Effector memory CD8-positive, alpha-beta T cell (primary cell): ENCODE measurements at regions not wholly inside any gene's neighbourhood (a gene's known extent, or its start where the extent isn't known, plus 50 kb on each side); places are given as distances from the start of the nearest gene placed in this dataset.
"Not testable (repeated sequence)": the region's sequence is repeated elsewhere in the genome, so short reads cannot be mapped to it uniquely, and the experiment has no call there.

Source experiments
- ATAC-seq: fragments of 150-1000 bp; cut with Tn5 transposase; replicated peaks from 2 replicates; pipeline ENCODE4 v1.10.0; 2021; ENCODE audit warnings: mild to moderate bottlenecking, moderate library complexity
- DNase-seq, 3 experiments: peaks; one replicate each; pipeline ENCODE4 v3.0.0; 2021
- H3K27ac Mint-ChIP-seq, 2 donors: one replicate each; pipeline ENCODE4 v1.8.0; 2022; ENCODE audit warnings: mild to moderate bottlenecking in 2 of 2, mixed read lengths in 2 of 2, moderate library complexity in 2 of 2
- H3K27me3 Mint-ChIP-seq, 2 donors: one replicate each; pipeline ENCODE4 v1.8.0; 2022; ENCODE audit warnings: mixed read lengths in 2 of 2
- H3K36me3 Mint-ChIP-seq: one replicate; pipeline ENCODE4 v1.8.0; 2022; ENCODE audit warnings: mild to moderate bottlenecking, moderate library complexity, mixed read lengths; ENCODE audit not compliant: insufficient read depth
- H3K4me1 Mint-ChIP-seq, 2 donors: one replicate each; pipeline ENCODE4 v1.8.0; 2022; ENCODE audit warnings: low read depth in 2 of 2, mixed read lengths in 2 of 2
- H3K4me3 Mint-ChIP-seq, 2 donors: one replicate each; pipeline ENCODE4 v1.8.0; 2022; ENCODE audit warnings: mild to moderate bottlenecking in 2 of 2, mixed read lengths in 2 of 2, moderate library complexity in 2 of 2
- H3K9me3 Mint-ChIP-seq, 2 donors: one replicate each; pipeline ENCODE4 v1.8.0; 2022; ENCODE audit warnings: mixed read lengths in 2 of 2

- DNase-seq (no peak), ATAC-seq (no peak)
- Mint-ChIP-seq H3K27ac (no peak overlapping the region), H3K27me3 (peaks cover 4 to 10% of the 10 kb centered on the region in 2 donors), H3K4me1 (peaks cover 0 to 3% of the 10 kb centered on the region in 2 donors), H3K9me3 (no peaks in the 10 kb centered on the region), H3K36me3 (no peaks in the 10 kb centered on the region), H3K4me3 (no peak overlapping the region)
Measured at GRCh38 chr2:215727507-215728503, 285.5 kb downstream of the MREG start.

GRCh38 chr2:215726070-215726469, 287.3 kb downstream of the MREG start:
- H3K27ac Mint-ChIP-seq = no peak overlapping the region
- DNase-seq (no peak), ATAC-seq (no peak)
- H3K36me3 Mint-ChIP-seq = no peaks in the 10 kb centered on the region
- H3K9me3 Mint-ChIP-seq = no peaks in the 10 kb centered on the region
- H3K4me3 Mint-ChIP-seq = no peak overlapping the region
- H3K27me3 Mint-ChIP-seq = peaks cover 3 to 10% of the 10 kb centered on the region in 2 donors
- peaks cover 0 to 3% of the 10 kb centered on the region in 2 donors for H3K4me1 Mint-ChIP-seq

- H3K27me3 Mint-ChIP-seq = peaks cover 0 to 10% of the 10 kb centered on the region in 2 donors
- H3K4me3 Mint-ChIP-seq = no peak overlapping the region
- H3K9me3 Mint-ChIP-seq = no peaks in the 10 kb centered on the region
- DNase-seq (no peak), ATAC-seq (no peak)
- no peaks in the 10 kb centered on the region for H3K36me3 Mint-ChIP-seq
- H3K4me1 Mint-ChIP-seq = peaks cover 0 to 3% of the 10 kb centered on the region in 2 donors
- H3K27ac Mint-ChIP-seq = no peak overlapping the region
Measured at GRCh38 chr2:215724146-215724545, 288.3 kb upstream of the FN1 start.

- Mint-ChIP-seq H3K4me3 (no peak overlapping the region), H3K27me3 (peaks cover 0 to 10% of the 10 kb centered on the region in 2 donors), H3K36me3 (no peaks in the 10 kb centered on the region), H3K4me1 (peaks cover 0 to 3% of the 10 kb centered on the region in 2 donors), H3K9me3 (no peaks in the 10 kb centered on the region), H3K27ac (no peak overlapping the region)
- ATAC-seq = no peak
- DNase-seq = no peak
Measured at GRCh38 chr2:215723631-215724011, 287.8 kb upstream of the FN1 start.

GRCh38 chr2:215722986-215723630, 287.2 kb upstream of the FN1 start:
- no peaks in the 10 kb centered on the region for H3K36me3 Mint-ChIP-seq

GRCh38 chr2:215722125-215722524, 286.3 kb upstream of the FN1 start:
- Mint-ChIP-seq H3K9me3 (no peaks in the 10 kb centered on the region), H3K36me3 (no peaks in the 10 kb centered on the region), H3K4me1 (no peaks in the 10 kb centered on the region), H3K27me3 (peaks cover 3 to 17% of the 10 kb centered on the region in 2 donors), H3K27ac (no peak overlapping the region), H3K4me3 (no peak overlapping the region)
- DNase-seq = no peak
- no peak for ATAC-seq

More at GRCh38 chr2:215722986-215723630, 287.2 kb upstream of the FN1 start:
- Mint-ChIP-seq H3K4me3 (no peak overlapping the region), H3K27me3 (peaks cover 0 to 10% of the 10 kb centered on the region in 2 donors), H3K27ac (no peak overlapping the region), H3K9me3 (no peaks in the 10 kb centered on the region), H3K4me1 (no peaks in the 10 kb centered on the region)
- no peak for ATAC-seq
- DNase-seq = no peak

- H3K36me3 Mint-ChIP-seq, DNase-seq, H3K9me3 Mint-ChIP-seq, H3K4me1 Mint-ChIP-seq, H3K27ac Mint-ChIP-seq, H3K4me3 Mint-ChIP-seq, ATAC-seq: not testable (repeated sequence)
- H3K27me3 Mint-ChIP-seq = peaks cover 5 to 21% of the 10 kb centered on the region in 2 donors
Measured at GRCh38 chr2:215721515-215721914, 285.6 kb upstream of the FN1 start.

GRCh38 chr2:215718890-215719289, 283.0 kb upstream of the FN1 start:
- peaks cover 3% of the 10 kb centered on the region for H3K36me3 Mint-ChIP-seq
- H3K4me1 Mint-ChIP-seq = no peaks in the 10 kb centered on the region
- H3K9me3 Mint-ChIP-seq = no peaks in the 10 kb centered on the region
- DNase-seq (no peak), ATAC-seq (no peak)
- H3K4me3 Mint-ChIP-seq = no peak overlapping the region
- H3K27me3 Mint-ChIP-seq = peaks cover 18 to 23% of the 10 kb centered on the region in 2 donors
- no peak overlapping the region for H3K27ac Mint-ChIP-seq

- no peak overlapping the region for H3K4me3 Mint-ChIP-seq
- no peak for ATAC-seq
- H3K27me3 Mint-ChIP-seq = peaks cover 18 to 28% of the 10 kb centered on the region in 2 donors
- no peaks in the 10 kb centered on the region for H3K9me3 Mint-ChIP-seq
- DNase-seq = no peak
- no peaks in the 10 kb centered on the region for H3K4me1 Mint-ChIP-seq
- H3K27ac Mint-ChIP-seq = no peak overlapping the region
- peaks cover 3% of the 10 kb centered on the region for H3K36me3 Mint-ChIP-seq
Measured at GRCh38 chr2:215718436-215718835, 282.6 kb upstream of the FN1 start.

- Mint-ChIP-seq H3K9me3 (no peaks in the 10 kb centered on the region), H3K36me3 (peaks cover 3% of the 10 kb centered on the region), H3K4me3 (no peak overlapping the region), H3K27me3 (peaks cover 24 to 35% of the 10 kb centered on the region in 2 donors), H3K27ac (no peak overlapping the region), H3K4me1 (no peaks in the 10 kb centered on the region)
- ATAC-seq (no peak), DNase-seq (no peak)
Measured at GRCh38 chr2:215717501-215718381, 281.9 kb upstream of the FN1 start.

- Mint-ChIP-seq H3K27ac (no peak overlapping the region), H3K4me3 (no peak overlapping the region), H3K27me3 (peaks cover 24 to 41% of the 10 kb centered on the region in 2 donors), H3K4me1 (no peaks in the 10 kb centered on the region), H3K36me3 (peaks cover 3% of the 10 kb centered on the region), H3K9me3 (no peaks in the 10 kb centered on the region)
- no peak for DNase-seq
- ATAC-seq = no peak
Measured at GRCh38 chr2:215716956-215717355, 281.1 kb upstream of the FN1 start.

GRCh38 chr2:215712871-215713790, 277.3 kb upstream of the FN1 start:
- Mint-ChIP-seq H3K9me3 (no peaks in the 10 kb centered on the region), H3K4me3 (no peak overlapping the region), H3K36me3 (peaks cover 3% of the 10 kb centered on the region), H3K27me3 (peaks cover 24 to 41% of the 10 kb centered on the region in 2 donors), H3K27ac (no peak overlapping the region), H3K4me1 (no peaks in the 10 kb centered on the region)
- no peak for ATAC-seq
- no peak for DNase-seq
